CD4-positive, CD25-positive, alpha-beta regulatory T cell (primary cell): ENCODE measurements at regions not wholly inside any gene's neighbourhood (a gene's known extent, or its start where the extent isn't known, plus 50 kb on each side); places are given as distances from the start of the nearest gene placed in this dataset.

Experiments used
- ATAC-seq, 2 donors: fragments of 150-1000 bp; cut with Tn5 transposase; one replicate each; pipeline ENCODE4 v1.10.0; 2021; ENCODE audit warnings: low read depth in 2 of 2, moderate number of reproducible peaks in 2 of 2, moderate library complexity in 1 of 2
- DNase-seq, 3 donors: peaks; one replicate each; pipeline versions ENCODE4 v3.0.0 to v3.0.0-alpha.2; 2012 to 2022; ENCODE audit warnings: mixed read lengths in 1 of 3
- H3K27ac ChIP-seq: one replicate; pipeline ENCODE4 v1.7.0; 2013; ENCODE audit warnings: mild to moderate bottlenecking, low read length; ENCODE audit not compliant: insufficient read depth, poor library complexity, severe bottlenecking
- H3K27me3 ChIP-seq: one replicate; pipeline ENCODE4 v1.7.0; 2013; ENCODE audit warnings: low read length; ENCODE audit not compliant: control insufficient read depth, insufficient read depth
- H3K36me3 ChIP-seq: one replicate; pipeline ENCODE4 v1.7.0; 2013; ENCODE audit warnings: mild to moderate bottlenecking, low read length, moderate library complexity; ENCODE audit not compliant: control insufficient read depth, insufficient read depth
- H3K4me1 ChIP-seq: 2 replicates; pipeline ENCODE4 v1.7.0; 2013; ENCODE audit warnings: mild to moderate bottlenecking, low read length; ENCODE audit not compliant: insufficient read depth, control insufficient read depth, poor library complexity, severe bottlenecking
- H3K4me3 ChIP-seq: one replicate; pipeline ENCODE4 v1.7.0; 2013; ENCODE audit warnings: low read depth, mild to moderate bottlenecking, low read length, moderate library complexity
- H3K9me3 ChIP-seq, 2 experiments: 1 replicate in 1 of 2; 2 replicates in 1 of 2; pipeline ENCODE4 v1.7.0; 2013; ENCODE audit warnings: low read length in 2 of 2, mild to moderate bottlenecking in 1 of 2, moderate library complexity in 1 of 2; ENCODE audit not compliant: control insufficient read depth in 2 of 2
- H3K27ac Mint-ChIP-seq, 3 donors: one replicate each; pipeline ENCODE4 v1.8.0; 2020 to 2022; ENCODE audit warnings: mild to moderate bottlenecking in 3 of 3, mixed read lengths in 3 of 3, moderate library complexity in 2 of 3
- H3K27me3 Mint-ChIP-seq: one replicate; pipeline ENCODE4 v1.8.0; 2022; ENCODE audit warnings: mild to moderate bottlenecking, mixed read lengths
- H3K36me3 Mint-ChIP-seq: one replicate; pipeline ENCODE4 v1.8.0; 2020; ENCODE audit warnings: mixed read lengths
- H3K4me1 Mint-ChIP-seq, 4 donors: one replicate each; pipeline ENCODE4 v1.8.0; 2020 to 2022; ENCODE audit warnings: mixed read lengths in 4 of 4, mild to moderate bottlenecking in 1 of 4
- H3K4me3 Mint-ChIP-seq, 4 donors: one replicate each; pipeline ENCODE4 v1.8.0; 2020 to 2022; ENCODE audit warnings: mild to moderate bottlenecking in 4 of 4, mixed read lengths in 4 of 4, moderate library complexity in 3 of 4
- H3K9me3 Mint-ChIP-seq, 7 donors: one replicate each; pipeline ENCODE4 v1.8.0; 2020 to 2022; ENCODE audit warnings: mixed read lengths in 7 of 7, mild to moderate bottlenecking in 3 of 7, moderate library complexity in 2 of 7

GRCh38 chr9:79246170-79246569, 325.6 kb upstream of the TLE4 start:
- Mint-ChIP-seq H3K4me1 (no peaks in the 10 kb centered on the region), H3K27me3 (peaks cover 7% of the 10 kb centered on the region), H3K36me3 (no peaks in the 10 kb centered on the region), H3K9me3 (peaks cover 0 to 5% (median 0%) of the 10 kb centered on the region in 7 donors), H3K27ac (no peak overlapping the region), H3K4me3 (no peak overlapping the region)
- H3K27ac ChIP-seq: no peak overlapping the region
- no peaks in the 10 kb centered on the region for H3K9me3 ChIP-seq
- H3K36me3 ChIP-seq: no peaks in the 10 kb centered on the region
- H3K4me1 ChIP-seq: no peaks in the 10 kb centered on the region
- DNase-seq (no peak), ATAC-seq (no peak)
- H3K4me3 ChIP-seq: no peak overlapping the region
- H3K27me3 ChIP-seq: no peaks in the 10 kb centered on the region

DNA sequence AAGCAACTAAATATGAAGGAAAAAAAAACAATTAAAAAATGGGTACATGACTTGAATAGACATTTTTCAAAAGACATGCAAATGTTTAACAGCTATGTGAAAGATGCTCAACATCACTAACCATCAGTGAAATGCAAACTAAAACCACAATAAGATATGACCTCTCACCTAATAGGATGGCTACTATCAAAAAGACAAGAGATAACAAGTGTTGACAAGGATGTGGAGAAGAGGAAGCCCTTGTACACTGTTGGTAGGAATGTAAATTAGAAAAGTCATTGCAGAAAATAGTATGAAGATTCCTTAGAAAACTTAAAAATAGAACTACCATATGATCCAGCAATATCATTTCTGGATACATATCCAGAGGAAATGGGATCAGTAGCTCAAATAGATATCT, 324.7 kb upstream of the TLE4 start:
- Histone ChIP-seq H3K4me3 (no peak overlapping the region), H3K4me1 (no peaks in the 10 kb centered on the region), H3K9me3 (no peaks in the 10 kb centered on the region), H3K27me3 (no peaks in the 10 kb centered on the region), H3K27ac (no peak overlapping the region), H3K36me3 (no peaks in the 10 kb centered on the region)
- Mint-ChIP-seq H3K4me3 (no peak overlapping the region), H3K27me3 (peaks cover 7% of the 10 kb centered on the region), H3K9me3 (peaks cover 0 to 5% (median 0%) of the 10 kb centered on the region in 7 donors), H3K4me1 (no peaks in the 10 kb centered on the region), H3K27ac (no peak overlapping the region), H3K36me3 (no peaks in the 10 kb centered on the region)
- DNase-seq (no peak), ATAC-seq (no peak)

DNA sequence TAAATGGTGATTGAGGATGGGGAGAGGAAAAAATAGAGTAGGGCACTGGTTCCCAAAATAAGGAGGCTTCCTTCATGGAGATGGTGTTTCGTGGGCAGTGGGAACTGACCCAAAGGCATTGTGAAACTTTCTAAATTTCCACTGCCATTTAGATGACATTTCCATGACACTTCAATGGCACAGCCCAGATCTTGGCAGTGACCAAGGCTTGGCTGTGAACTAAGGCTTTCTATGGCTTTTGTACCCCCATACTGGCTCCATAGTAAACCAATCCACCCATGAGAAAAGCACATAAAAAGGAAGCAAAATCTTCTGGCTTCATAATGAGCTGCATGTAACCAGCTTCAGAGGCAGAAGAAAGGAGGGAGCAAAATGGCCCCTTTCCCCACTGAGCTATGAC, 321.0 kb upstream of the TLE4 start:
- Histone ChIP-seq H3K4me1 (no peaks in the 10 kb centered on the region), H3K9me3 (no peaks in the 10 kb centered on the region), H3K36me3 (no peaks in the 10 kb centered on the region), H3K4me3 (no peak overlapping the region), H3K27me3 (no peaks in the 10 kb centered on the region), H3K27ac (no peak overlapping the region)
- Mint-ChIP-seq H3K36me3 (no peaks in the 10 kb centered on the region), H3K9me3 (peaks cover 0 to 2% (median 0%) of the 10 kb centered on the region in 7 donors), H3K4me1 (no peaks in the 10 kb centered on the region), H3K27me3 (no peaks in the 10 kb centered on the region), H3K4me3 (no peak overlapping the region), H3K27ac (no peak overlapping the region)
- ATAC-seq (no peak), DNase-seq (no peak)

DNA sequence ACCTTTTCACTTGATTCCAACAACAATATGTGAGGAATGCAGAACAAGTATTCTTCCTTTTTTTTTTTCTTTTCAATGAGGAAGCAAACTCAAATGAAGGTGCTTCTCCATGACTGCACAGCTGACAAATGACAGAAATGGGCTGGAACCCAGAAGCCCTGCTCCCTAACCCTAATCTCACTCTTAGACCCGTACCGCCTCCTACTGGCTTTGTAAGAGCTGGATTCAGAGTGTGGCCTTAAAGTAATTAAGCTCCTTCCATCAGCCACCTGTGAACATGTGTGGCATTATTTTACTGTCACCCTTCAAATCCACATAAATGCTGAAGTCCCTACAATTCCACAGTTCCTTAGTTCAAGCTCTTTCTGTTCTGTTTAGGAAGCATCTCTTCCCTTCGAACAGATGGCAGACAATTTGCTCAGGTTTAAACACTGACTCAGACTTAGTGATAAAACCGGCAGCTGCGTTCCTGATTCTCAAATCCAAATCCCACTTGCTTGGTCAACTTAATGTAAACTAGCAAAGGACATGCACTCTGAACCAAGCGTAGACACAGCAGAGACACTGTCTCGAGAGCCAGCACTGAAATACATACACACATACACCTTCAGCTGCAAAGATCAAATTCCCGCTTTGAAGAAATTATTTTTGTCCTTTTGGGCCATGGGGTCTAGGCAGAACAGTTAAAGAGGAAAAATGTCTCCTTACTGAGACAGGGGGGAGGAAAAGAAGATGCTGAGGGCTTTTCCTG, 316.7 kb upstream of the TLE4 start:
- DNase-seq: no peak
- Histone ChIP-seq H3K4me3 (no peak overlapping the region), H3K27ac (no peak overlapping the region), H3K27me3 (no peaks in the 10 kb centered on the region), H3K36me3 (no peaks in the 10 kb centered on the region), H3K9me3 (no peaks in the 10 kb centered on the region), H3K4me1 (no peaks in the 10 kb centered on the region)
- Mint-ChIP-seq H3K4me3 (no peak overlapping the region), H3K9me3 (peaks cover 0 to 2% (median 0%) of the 10 kb centered on the region in 7 donors), H3K36me3 (no peaks in the 10 kb centered on the region), H3K27me3 (no peaks in the 10 kb centered on the region), H3K4me1 (no peaks in the 10 kb centered on the region), H3K27ac (no peak overlapping the region)
- ATAC-seq: no peak

- Mint-ChIP-seq H3K4me3 (no peak overlapping the region), H3K27me3 (no peaks in the 10 kb centered on the region), H3K27ac (no peak overlapping the region), H3K4me1 (no peaks in the 10 kb centered on the region), H3K9me3 (peaks cover 0 to 2% (median 0%) of the 10 kb centered on the region in 7 donors), H3K36me3 (no peaks in the 10 kb centered on the region)
- Histone ChIP-seq H3K4me3 (no peak overlapping the region), H3K4me1 (no peaks in the 10 kb centered on the region), H3K9me3 (no peaks in the 10 kb centered on the region), H3K36me3 (no peaks in the 10 kb centered on the region), H3K27ac (no peak overlapping the region), H3K27me3 (no peaks in the 10 kb centered on the region)
- no peak for DNase-seq
- ATAC-seq: no peak
Observed at GRCh38 chr9:79255651-79256260, 316.0 kb upstream of the TLE4 start.

DNA sequence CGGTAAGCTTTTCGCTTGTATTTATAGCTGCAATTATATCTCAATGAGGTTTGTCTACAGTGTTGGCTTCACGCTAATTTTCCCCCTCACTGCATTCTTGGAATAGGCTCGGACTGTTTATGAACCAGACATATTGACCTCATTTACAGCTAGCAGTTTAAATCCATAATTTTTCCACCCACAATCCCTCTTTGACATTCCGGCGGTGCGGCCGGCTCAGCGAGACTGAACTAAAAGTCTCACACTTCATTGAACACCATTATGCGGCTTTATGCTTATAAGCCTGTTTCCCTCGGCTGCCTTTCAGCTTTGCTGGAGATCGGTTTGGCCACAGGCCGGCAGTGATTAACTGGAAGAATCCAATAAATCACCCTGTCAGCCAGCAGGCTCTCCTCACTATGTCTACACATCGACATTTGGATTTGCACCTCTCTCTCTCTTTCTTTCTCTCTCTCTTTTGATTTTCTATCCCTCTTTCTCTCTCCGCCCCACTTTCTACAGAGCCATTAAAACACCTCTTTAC, 315.0 kb upstream of the TLE4 start:
- DNase-seq (no peak), ATAC-seq (no peak)
- no peak overlapping the region for H3K27ac ChIP-seq
- H3K36me3 ChIP-seq: no peaks in the 10 kb centered on the region
- Mint-ChIP-seq H3K36me3 (no peaks in the 10 kb centered on the region), H3K27ac (no peak overlapping the region), H3K27me3 (no peaks in the 10 kb centered on the region), H3K9me3 (peaks cover 0 to 4% (median 0%) of the 10 kb centered on the region in 7 donors), H3K4me3 (no peak overlapping the region), H3K4me1 (no peaks in the 10 kb centered on the region)
- no peaks in the 10 kb centered on the region for H3K4me1 ChIP-seq
- no peaks in the 10 kb centered on the region for H3K27me3 ChIP-seq
- no peak overlapping the region for H3K4me3 ChIP-seq
- no peaks in the 10 kb centered on the region for H3K9me3 ChIP-seq

- Mint-ChIP-seq H3K27ac (no peak overlapping the region), H3K27me3 (no peaks in the 10 kb centered on the region), H3K36me3 (no peaks in the 10 kb centered on the region), H3K4me1 (no peaks in the 10 kb centered on the region), H3K4me3 (no peak overlapping the region), H3K9me3 (peaks cover 0 to 4% (median 1%) of the 10 kb centered on the region in 7 donors)
- Histone ChIP-seq H3K4me1 (no peaks in the 10 kb centered on the region), H3K27me3 (no peaks in the 10 kb centered on the region), H3K36me3 (no peaks in the 10 kb centered on the region), H3K27ac (no peak overlapping the region), H3K9me3 (no peaks in the 10 kb centered on the region), H3K4me3 (no peak overlapping the region)
- DNase-seq (no peak), ATAC-seq (no peak)
Observed at GRCh38 chr9:79257228-79257781, 314.5 kb upstream of the TLE4 start.
